Bronchial epithelial cell (primary cell): ENCODE measurements at regions not wholly inside any gene's neighbourhood (a gene's known extent, or its start where the extent isn't known, plus 50 kb on each side); places are given as distances from the start of the nearest gene placed in this dataset.

ENCODE experiments used
- DNase-seq: peaks from one replicate; pipeline ENCODE4 v3.0.0-alpha.2; 2010; ENCODE audit warnings: low read depth
- FAIRE-seq: peaks from 2 replicates; lab custom pipeline; 2011; peaks lifted over from hg19 to GRCh38; lab: Jason Lieb, UNC
- H3K27me3 ChIP-seq: 2 replicates; pipeline ENCODE4 v1.5.1; 2011; ENCODE audit warnings: low read length; ENCODE audit not compliant: control insufficient read depth, insufficient read depth
- H3K36me3 ChIP-seq: 2 replicates; pipeline ENCODE4 v1.5.1; 2011; ENCODE audit warnings: low read length; ENCODE audit not compliant: control insufficient read depth, insufficient read depth
- H3K4me3 ChIP-seq: 2 replicates; pipeline ENCODE4 v1.5.1; 2011; ENCODE audit warnings: mild to moderate bottlenecking, low read depth, low read length, control low read depth
- TF ChIP-seq, protein P1 (sequence below): IDR thresholded peaks from 2 replicates; pipeline ENCODE4 v1.5.1; 2011; ENCODE audit warnings: mild to moderate bottlenecking, moderate library complexity, low read length, control low read depth, inconsistent platforms; ENCODE audit not compliant: insufficient read depth, severe bottlenecking

DNA sequence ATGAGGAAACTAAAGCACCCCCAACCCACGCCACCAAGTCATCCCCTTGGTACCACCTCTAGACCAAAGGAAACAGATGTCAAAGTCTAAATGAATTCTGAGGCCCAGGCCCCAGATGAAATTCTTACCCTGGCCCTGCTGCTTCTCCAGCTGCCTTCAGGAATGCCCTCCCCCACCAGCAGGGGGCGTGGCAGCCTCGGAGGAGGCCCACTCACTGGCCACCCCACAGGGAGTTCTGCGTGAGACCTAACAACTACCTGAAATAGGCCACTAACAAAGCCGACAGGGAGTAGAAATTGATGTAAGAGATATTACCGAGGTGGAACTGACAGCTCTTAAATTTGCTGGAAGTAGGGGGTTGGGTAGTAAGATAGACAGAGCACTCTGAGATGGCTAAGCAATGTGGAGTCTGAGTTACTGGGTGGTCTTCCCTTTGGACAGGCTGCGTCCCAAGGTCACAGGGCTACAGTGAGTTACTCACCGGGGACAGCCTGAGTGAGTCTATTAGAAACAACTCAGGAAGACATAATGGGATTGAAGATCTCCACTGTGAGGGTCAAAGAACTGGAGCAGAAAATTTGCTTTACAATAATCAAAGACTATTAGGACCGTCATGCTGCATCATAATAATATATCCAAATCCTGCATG, 240.7 kb downstream of the SHOX2 start:
- H3K27me3 ChIP-seq, result no peaks in the 10 kb centered on the region
- TF ChIP-seq, protein P1, sequence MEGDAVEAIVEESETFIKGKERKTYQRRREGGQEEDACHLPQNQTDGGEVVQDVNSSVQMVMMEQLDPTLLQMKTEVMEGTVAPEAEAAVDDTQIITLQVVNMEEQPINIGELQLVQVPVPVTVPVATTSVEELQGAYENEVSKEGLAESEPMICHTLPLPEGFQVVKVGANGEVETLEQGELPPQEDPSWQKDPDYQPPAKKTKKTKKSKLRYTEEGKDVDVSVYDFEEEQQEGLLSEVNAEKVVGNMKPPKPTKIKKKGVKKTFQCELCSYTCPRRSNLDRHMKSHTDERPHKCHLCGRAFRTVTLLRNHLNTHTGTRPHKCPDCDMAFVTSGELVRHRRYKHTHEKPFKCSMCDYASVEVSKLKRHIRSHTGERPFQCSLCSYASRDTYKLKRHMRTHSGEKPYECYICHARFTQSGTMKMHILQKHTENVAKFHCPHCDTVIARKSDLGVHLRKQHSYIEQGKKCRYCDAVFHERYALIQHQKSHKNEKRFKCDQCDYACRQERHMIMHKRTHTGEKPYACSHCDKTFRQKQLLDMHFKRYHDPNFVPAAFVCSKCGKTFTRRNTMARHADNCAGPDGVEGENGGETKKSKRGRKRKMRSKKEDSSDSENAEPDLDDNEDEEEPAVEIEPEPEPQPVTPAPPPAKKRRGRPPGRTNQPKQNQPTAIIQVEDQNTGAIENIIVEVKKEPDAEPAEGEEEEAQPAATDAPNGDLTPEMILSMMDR, result peak; percentile 68
- no peaks in the 10 kb centered on the region for H3K36me3 ChIP-seq
- FAIRE-seq (no peak), DNase-seq (no peak)
- H3K4me3 ChIP-seq, result no peak overlapping the region

DNA sequence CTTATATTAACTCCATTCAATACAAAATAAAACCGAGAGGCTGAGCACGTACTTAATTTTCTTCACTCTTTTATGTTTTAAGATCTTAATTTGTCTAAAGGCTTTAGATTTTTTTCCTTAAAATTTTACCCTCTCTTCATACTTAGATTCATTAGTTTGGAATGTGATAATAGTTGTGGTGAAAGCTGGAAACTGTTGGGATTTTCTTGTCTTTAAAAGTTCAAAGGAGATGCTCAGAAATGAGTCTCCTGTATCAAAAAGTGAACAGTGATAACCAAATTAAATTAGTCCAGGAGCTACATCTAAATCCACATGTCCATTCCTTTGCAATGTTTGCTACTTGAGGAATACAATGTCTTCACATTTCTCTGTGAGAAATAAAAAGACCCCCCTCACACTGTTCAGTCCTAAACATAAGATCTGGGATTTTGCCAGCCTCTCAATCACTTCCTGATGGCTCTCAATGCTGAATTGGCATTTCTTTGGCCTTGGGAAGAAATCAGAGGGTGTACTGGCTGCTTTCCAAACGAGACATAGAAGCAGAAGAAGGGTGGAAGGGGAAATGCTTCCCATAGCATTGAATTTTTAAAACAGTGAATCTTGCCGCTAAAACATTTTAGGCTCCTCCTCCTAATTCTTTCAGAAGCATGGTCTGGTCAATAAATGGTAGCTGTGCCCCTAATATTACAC, 245.0 kb downstream of the SHOX2 start:
- DNase-seq (no peak), FAIRE-seq (no peak)
- Histone ChIP-seq H3K4me3 (no peak overlapping the region), H3K27me3 (peaks cover 5% of the 10 kb centered on the region), H3K36me3 (no peaks in the 10 kb centered on the region)
- TF ChIP-seq, protein P1, result no peak

DNA sequence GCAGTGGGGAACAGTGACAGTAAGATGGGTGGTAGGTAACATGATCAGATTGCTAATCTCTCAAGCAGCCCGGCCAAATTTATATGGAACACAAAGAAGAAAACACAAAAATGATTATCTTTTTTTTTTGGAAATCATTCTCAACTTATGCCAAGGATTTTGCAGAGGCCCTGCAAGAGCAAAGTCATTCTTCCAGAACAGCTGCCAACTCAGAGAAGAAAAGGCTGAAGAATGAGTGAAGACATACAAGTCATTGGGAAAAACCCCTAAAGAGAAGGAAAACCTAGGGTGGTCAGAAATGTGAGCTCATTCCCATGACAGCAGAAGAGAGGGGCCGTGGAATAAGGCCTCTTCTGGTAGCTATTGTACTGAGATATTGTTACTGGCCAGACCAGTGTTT, 246.7 kb downstream of the SHOX2 start:
- peaks cover 5% of the 10 kb centered on the region for H3K27me3 ChIP-seq
- no peak overlapping the region for H3K4me3 ChIP-seq
- TF ChIP-seq, protein P1, result no peak
- H3K36me3 ChIP-seq, result no peaks in the 10 kb centered on the region
- DNase-seq, result no peak
- FAIRE-seq, result no peak

DNA sequence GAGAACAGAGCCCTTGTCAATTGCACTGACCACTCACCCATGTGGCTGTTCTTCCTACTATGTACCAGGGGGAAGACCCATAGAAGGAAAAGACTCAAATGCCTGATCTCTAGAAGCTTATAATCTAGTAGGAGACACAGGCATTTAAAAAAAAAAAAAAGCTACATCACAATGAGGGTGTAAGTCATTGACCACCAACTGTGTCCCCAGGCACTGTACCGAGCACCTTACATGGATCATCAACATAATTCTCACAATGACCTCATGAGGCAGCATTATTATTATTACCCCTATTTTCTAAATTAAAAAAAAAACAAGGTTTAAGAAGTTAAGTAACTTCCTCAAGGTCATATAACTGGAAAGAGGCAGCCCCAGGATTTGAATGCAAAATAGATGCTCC, 247.4 kb downstream of the SHOX2 start:
- FAIRE-seq (no peak), DNase-seq (peak; percentile 49)
- H3K36me3 ChIP-seq, result no peaks in the 10 kb centered on the region
- peaks cover 5% of the 10 kb centered on the region for H3K27me3 ChIP-seq
- TF ChIP-seq, protein P1, result no peak
- H3K4me3 ChIP-seq, result no peak overlapping the region

DNA sequence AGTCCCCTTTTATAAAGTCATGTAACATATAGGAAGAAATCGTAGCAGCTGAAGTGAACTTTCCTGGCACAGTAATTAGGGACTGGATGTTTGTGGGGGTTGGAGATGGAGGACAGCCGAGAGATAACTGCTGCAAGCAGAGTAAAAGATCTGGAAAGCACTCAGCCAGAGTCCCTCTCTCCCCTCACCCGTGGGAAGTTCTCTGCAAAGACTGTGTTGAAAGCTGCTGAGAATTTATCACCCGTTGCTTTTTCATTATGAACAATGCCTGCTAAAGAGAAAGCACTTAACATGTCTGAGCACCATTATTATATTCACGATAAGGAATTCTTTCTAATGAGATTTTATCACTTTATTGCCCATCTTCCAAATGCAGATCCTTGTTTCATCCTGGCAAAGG, 248.8 kb downstream of the SHOX2 start:
- DNase-seq (no peak), FAIRE-seq (no peak)
- Histone ChIP-seq H3K36me3 (no peaks in the 10 kb centered on the region), H3K27me3 (peaks cover 5% of the 10 kb centered on the region), H3K4me3 (no peak overlapping the region)
- TF ChIP-seq, protein P1, result no peak
